Kidney (tissue), 13 donors: ENCODE measurements at regions not wholly inside any gene's neighbourhood (a gene's known extent, or its start where the extent isn't known, plus 50 kb on each side); places are given as distances from the start of the nearest gene placed in this dataset.
"Not testable (repeated sequence)": the region's sequence is repeated elsewhere in the genome, so short reads cannot be mapped to it uniquely, and the experiment has no call there.

Experiments
- DNase-seq, 5 donors: peaks; one replicate each; pipeline ENCODE4 v3.0.0-alpha.2; 2013 to 2020
- FAIRE-seq: peaks from 2 replicates; lab custom pipeline; 2012; peaks lifted over from hg19 to GRCh38; lab: Jason Lieb, UNC
- H3K27ac ChIP-seq, 2 donors: one replicate each; pipeline ENCODE4 v1.7.0; 2013; ENCODE audit warnings: low read depth in 2 of 2, low read length in 2 of 2, inconsistent platforms in 1 of 2
- H3K27me3 ChIP-seq: one replicate; pipeline ENCODE4 v1.7.1; 2013; ENCODE audit warnings: low read length, inconsistent platforms; ENCODE audit not compliant: control insufficient read depth, insufficient read depth
- H3K36me3 ChIP-seq, 3 donors: one replicate each; pipeline versions ENCODE4 v1.7.0 to v1.7.1; 2013; ENCODE audit warnings: low read length in 3 of 3, control low read depth in 1 of 3, inconsistent platforms in 1 of 3; ENCODE audit not compliant: insufficient read depth in 3 of 3, control insufficient read depth in 2 of 3
- H3K4me1 ChIP-seq, 3 donors: one replicate each; pipeline versions ENCODE4 v1.7.0 to v1.7.1; 2013; ENCODE audit warnings: low read length in 3 of 3, inconsistent platforms in 1 of 3, low read depth in 1 of 3; ENCODE audit not compliant: control insufficient read depth in 2 of 3, insufficient read depth in 2 of 3
- H3K4me3 ChIP-seq, 3 donors: one replicate each; pipeline versions ENCODE4 v1.7.0 to v1.8.1; 2013; ENCODE audit warnings: low read length in 3 of 3, control low read depth in 1 of 3, inconsistent platforms in 1 of 3
- H3K9ac ChIP-seq, 3 donors: one replicate each; pipeline versions ENCODE4 v1.7.0 to v1.7.1; 2013; ENCODE audit warnings: low read length in 3 of 3, control low read depth in 1 of 3, inconsistent platforms in 1 of 3
- H3K9me3 ChIP-seq, 3 donors: one replicate each; pipeline versions ENCODE4 v1.7.0 to v1.7.1; 2013; ENCODE audit warnings: low read length in 3 of 3, control low read depth in 1 of 3, inconsistent platforms in 1 of 3; ENCODE audit not compliant: control insufficient read depth in 2 of 3, insufficient read depth in 1 of 3
- CTCF ChIP-seq: IDR thresholded peaks from 3 replicates; pipeline ENCODE4 v1.5.1; 2012; ENCODE audit warnings: mild to moderate bottlenecking, moderate library complexity, borderline replicate concordance; ENCODE audit not compliant: insufficient read depth; ENCODE audit errors: extremely low read depth
- intact Hi-C: fragments of 100-400 bp; cut with DNase I; formaldehyde crosslinking; loops from one replicate; pipeline ENCODE4 v1.11.1; 2022
- donor health status: control.
- donor health status: control.
- donor health status: control.
- donor health status: control.
- donor health status: control.
- donor health status: DM: yes; HTN: yes; CAD: no.
- donor health status: Normal renal cell carcinoma (clear cell type).

- intact Hi-C loops = no loop called here
- H3K27ac ChIP-seq = no peak overlapping the region
- no peak overlapping the region for H3K9ac ChIP-seq
- H3K4me3 ChIP-seq = no peak overlapping the region
- no peaks in the 10 kb centered on the region for H3K4me1 ChIP-seq
- no peaks in the 10 kb centered on the region for H3K27me3 ChIP-seq
- H3K9me3 ChIP-seq = no peaks in the 10 kb centered on the region
- no peak for FAIRE-seq
- TF ChIP-seq CTCF = no peak
- H3K36me3 ChIP-seq = no peaks in the 10 kb centered on the region
- no peak for DNase-seq
Measured at GRCh38 chr1:204011426-204011825, 61.5 kb upstream of the SOX13 start.

DNA sequence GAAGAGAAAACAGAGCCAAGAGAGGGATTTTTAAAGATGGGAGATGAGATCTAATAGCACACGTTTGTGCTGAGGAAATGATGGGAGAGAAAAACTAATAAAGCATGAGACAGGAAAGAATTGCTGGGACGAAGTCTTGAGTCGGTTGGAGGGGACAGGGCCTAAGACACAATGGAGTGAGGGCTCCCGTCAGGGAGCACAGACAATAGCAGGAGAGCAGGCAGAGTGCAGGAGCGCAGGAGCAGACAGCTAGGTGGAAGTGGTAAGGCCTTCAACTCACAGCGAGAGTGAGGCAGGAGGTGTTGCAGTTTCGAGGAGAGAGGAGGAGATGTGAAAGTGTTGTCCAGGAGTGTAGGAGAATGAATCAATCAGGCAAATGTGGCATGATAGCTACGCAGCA lies 59.9 kb upstream of the SOX13 start:
- no peaks in the 10 kb centered on the region for H3K36me3 ChIP-seq
- intact Hi-C loops = no loop called here
- H3K9me3 ChIP-seq = no peaks in the 10 kb centered on the region
- FAIRE-seq (no peak), DNase-seq (no peak)
- no peak overlapping the region for H3K27ac ChIP-seq
- no peaks in the 10 kb centered on the region for H3K4me1 ChIP-seq
- no peak overlapping the region for H3K9ac ChIP-seq
- no peaks in the 10 kb centered on the region for H3K27me3 ChIP-seq
- H3K4me3 ChIP-seq = no peak overlapping the region
- TF ChIP-seq CTCF = no peak

DNA sequence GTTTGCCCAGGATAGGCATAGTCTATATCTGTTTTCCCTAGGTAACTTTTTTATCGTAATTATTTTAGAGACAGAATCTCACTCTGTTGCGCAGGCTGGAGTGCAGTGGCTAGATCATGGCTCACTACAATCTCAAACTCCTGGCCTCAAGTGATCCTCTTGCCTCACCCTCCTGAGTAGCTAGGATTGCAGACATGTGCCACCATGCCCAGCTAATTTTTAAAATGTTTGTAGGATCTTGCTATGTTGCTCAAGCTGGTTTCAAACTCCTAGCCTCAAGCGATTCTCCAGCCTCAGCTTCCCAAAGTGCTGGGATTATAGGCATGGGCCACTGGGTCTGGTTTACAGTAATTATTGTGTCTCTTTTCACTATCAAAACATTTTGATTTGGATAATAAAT lies 58.6 kb upstream of the SOX13 start:
- H3K4me3 ChIP-seq = no peak overlapping the region
- FAIRE-seq = no peak
- H3K4me1 ChIP-seq = no peaks in the 10 kb centered on the region
- TF ChIP-seq CTCF = no peak
- no peaks in the 10 kb centered on the region for H3K27me3 ChIP-seq
- DNase-seq = no peak
- H3K9me3 ChIP-seq = no peaks in the 10 kb centered on the region
- intact Hi-C loops = no loop called here
- H3K9ac ChIP-seq = no peak overlapping the region
- no peaks in the 10 kb centered on the region for H3K36me3 ChIP-seq
- H3K27ac ChIP-seq = no peak overlapping the region

DNA sequence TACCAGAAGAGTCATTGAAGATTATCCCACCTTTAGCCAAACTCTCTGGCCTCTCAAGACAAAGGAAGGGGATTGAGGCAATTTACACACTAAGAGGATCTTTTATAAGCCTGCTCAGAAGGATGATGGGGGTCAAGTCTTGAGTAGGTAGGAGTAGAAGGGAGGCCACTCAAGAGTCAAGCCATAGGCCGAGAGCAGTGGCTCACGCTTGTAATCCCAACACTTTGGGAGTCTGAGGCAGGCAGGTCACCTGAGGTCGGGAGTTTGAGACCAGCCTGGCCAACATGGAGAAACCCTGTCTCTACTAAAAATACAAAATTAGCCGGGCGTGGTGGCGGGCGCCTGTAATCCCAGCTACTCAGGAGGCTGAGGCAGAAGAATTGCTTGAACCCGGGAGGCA lies 58.0 kb upstream of the SOX13 start:
- H3K9ac ChIP-seq, H3K27ac ChIP-seq, FAIRE-seq, H3K9me3 ChIP-seq, H3K4me3 ChIP-seq, H3K36me3 ChIP-seq, H3K4me1 ChIP-seq, H3K27me3 ChIP-seq, intact Hi-C loops, DNase-seq: not testable (repeated sequence)
